ENCODE measurements at regions not wholly inside any gene's neighbourhood (a gene's known extent, or its start where the extent isn't known, plus 50 kb on each side); places are given as distances from the start of the nearest gene placed in this dataset.

DNA sequence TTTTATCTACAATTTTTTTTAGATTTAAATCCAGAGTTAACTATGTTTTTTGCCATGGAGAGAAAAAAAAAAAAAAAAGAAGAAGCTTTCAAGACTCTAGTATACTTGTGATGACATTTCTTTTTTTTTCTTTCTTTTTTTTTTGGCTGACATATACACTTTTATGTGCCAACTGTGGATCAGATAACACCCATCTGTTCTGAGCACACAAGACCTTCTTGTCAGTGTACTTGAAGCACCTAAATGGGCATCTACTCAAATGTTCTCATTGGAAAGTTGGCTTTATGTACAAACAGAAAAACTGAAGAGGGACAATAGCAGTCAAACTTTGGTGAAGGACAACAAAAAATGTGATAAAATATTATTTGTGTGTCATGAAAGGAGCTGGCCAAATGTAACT lies 904.5 kb downstream of the GRIK2 start:
- TF ChIP-seq L3MBTL2 (conservative IDR thresholded peaks at IDR 0.05) (no peak), FOXM1 (IDR thresholded peaks at IDR 0.05; ENCODE audit: borderline replicate concordance) (no peak), FOXK2 (IDR thresholded peaks at IDR 0.05) (no peak)
